Osteocyte (in vitro differentiated cells): ENCODE measurements at regions not wholly inside any gene's neighbourhood (a gene's known extent, or its start where the extent isn't known, plus 50 kb on each side); places are given as distances from the start of the nearest gene placed in this dataset.
"Not testable (repeated sequence)": the region's sequence is repeated elsewhere in the genome, so short reads cannot be mapped to it uniquely, and the experiment has no call there.

ENCODE experiments used
- DNase-seq: peaks from one replicate; pipeline ENCODE4 v3.0.0; 2021; ENCODE audit warnings: mixed read lengths; ENCODE audit not compliant: unreplicated experiment; ENCODE audit errors: extremely low spot score
- H3K27ac Mint-ChIP-seq: one replicate; pipeline ENCODE4 v1.8.0; 2021; ENCODE audit warnings: mild to moderate bottlenecking, mixed read lengths; ENCODE audit not compliant: unreplicated experiment
- H3K27me3 Mint-ChIP-seq: one replicate; pipeline ENCODE4 v1.8.0; 2021; ENCODE audit warnings: mixed read lengths; ENCODE audit not compliant: unreplicated experiment
- H3K36me3 Mint-ChIP-seq: one replicate; pipeline ENCODE4 v1.8.0; 2021; ENCODE audit warnings: mixed read lengths; ENCODE audit not compliant: unreplicated experiment
- H3K4me1 Mint-ChIP-seq: one replicate; pipeline ENCODE4 v1.8.0; 2021; ENCODE audit warnings: mixed read lengths; ENCODE audit not compliant: unreplicated experiment
- H3K4me3 Mint-ChIP-seq: one replicate; pipeline ENCODE4 v1.8.0; 2021; ENCODE audit warnings: mild to moderate bottlenecking, moderate library complexity, mixed read lengths; ENCODE audit not compliant: unreplicated experiment
- H3K9me3 Mint-ChIP-seq: one replicate; pipeline ENCODE4 v1.8.0; 2021; ENCODE audit warnings: mixed read lengths; ENCODE audit not compliant: unreplicated experiment
- CTCF ChIP-seq: fragments of 200-600 bp; sonication (generic); IDR thresholded peaks from 2 replicates; pipeline ENCODE4 v1.5.0; 2021; ENCODE audit warnings: antibody characterized with exemption, mild to moderate bottlenecking, moderate library complexity

GRCh38 chr13:54091884-54092283 lies 1063.3 kb downstream of the OLFM4 start:
- TF ChIP-seq CTCF, result no peak
- Mint-ChIP-seq H3K27ac (no peak overlapping the region), H3K4me3 (no peak overlapping the region), H3K36me3 (no peaks in the 10 kb centered on the region), H3K9me3 (peaks cover 53% of the 10 kb centered on the region), H3K4me1 (no peaks in the 10 kb centered on the region), H3K27me3 (no peaks in the 10 kb centered on the region)
- DNase-seq, result no peak

GRCh38 chr13:54092686-54093085 lies 1064.1 kb downstream of the OLFM4 start:
- TF ChIP-seq CTCF, result no peak
- H3K36me3 Mint-ChIP-seq, result no peaks in the 10 kb centered on the region
- no peak for DNase-seq
- no peaks in the 10 kb centered on the region for H3K4me1 Mint-ChIP-seq
- H3K27ac Mint-ChIP-seq, result no peak overlapping the region
- no peaks in the 10 kb centered on the region for H3K27me3 Mint-ChIP-seq
- peaks cover 49% of the 10 kb centered on the region for H3K9me3 Mint-ChIP-seq
- H3K4me3 Mint-ChIP-seq, result no peak overlapping the region

- Mint-ChIP-seq H3K9me3 (peaks cover 12% of the 10 kb centered on the region), H3K4me3 (no peak overlapping the region), H3K36me3 (no peaks in the 10 kb centered on the region), H3K27me3 (no peaks in the 10 kb centered on the region), H3K27ac (no peak overlapping the region), H3K4me1 (no peaks in the 10 kb centered on the region)
- TF ChIP-seq CTCF, result no peak
- no peak for DNase-seq
Observed at GRCh38 chr13:54110597-54110996, 1082.0 kb downstream of the OLFM4 start.

GRCh38 chr13:54124700-54125099 lies 1096.1 kb downstream of the OLFM4 start:
- Mint-ChIP-seq H3K9me3 (peaks cover 49% of the 10 kb centered on the region), H3K36me3 (no peaks in the 10 kb centered on the region), H3K27me3 (no peaks in the 10 kb centered on the region), H3K4me3 (no peak overlapping the region), H3K27ac (no peak overlapping the region), H3K4me1 (no peaks in the 10 kb centered on the region)
- TF ChIP-seq CTCF, result no peak
- DNase-seq, result no peak

- not testable (repeated sequence) for H3K27ac Mint-ChIP-seq, H3K27me3 Mint-ChIP-seq, H3K4me3 Mint-ChIP-seq, DNase-seq, H3K4me1 Mint-ChIP-seq, H3K36me3 Mint-ChIP-seq
- H3K9me3 Mint-ChIP-seq, result peaks cover 54% of the 10 kb centered on the region
Observed at GRCh38 chr13:54130931-54131330, 1102.3 kb downstream of the OLFM4 start.

GRCh38 chr13:54131433-54131832 lies 1102.8 kb downstream of the OLFM4 start:
- not testable (repeated sequence) for DNase-seq, H3K36me3 Mint-ChIP-seq, H3K27ac Mint-ChIP-seq, H3K4me3 Mint-ChIP-seq, H3K4me1 Mint-ChIP-seq, H3K27me3 Mint-ChIP-seq
- H3K9me3 Mint-ChIP-seq, result peaks cover 52% of the 10 kb centered on the region

- H3K27me3 Mint-ChIP-seq, H3K4me1 Mint-ChIP-seq, H3K27ac Mint-ChIP-seq, H3K4me3 Mint-ChIP-seq, DNase-seq, H3K36me3 Mint-ChIP-seq: not testable (repeated sequence)
- peaks cover 53% of the 10 kb centered on the region for H3K9me3 Mint-ChIP-seq
Observed at GRCh38 chr13:54132127-54132526, 1103.5 kb downstream of the OLFM4 start.

- not testable (repeated sequence) for DNase-seq, H3K36me3 Mint-ChIP-seq, H3K27me3 Mint-ChIP-seq, H3K4me1 Mint-ChIP-seq, H3K4me3 Mint-ChIP-seq, H3K27ac Mint-ChIP-seq
- H3K9me3 Mint-ChIP-seq, result peaks cover 59% of the 10 kb centered on the region
Observed at GRCh38 chr13:54132720-54133119, 1104.1 kb downstream of the OLFM4 start.
